NCI-H510A treated with DMSO at 0.1 percent for 48 hours (cell line): ENCODE measurements at regions not wholly inside any gene's neighbourhood (a gene's known extent, or its start where the extent isn't known, plus 50 kb on each side); places are given as distances from the start of the nearest gene placed in this dataset.

Source experiments
- DNase-seq: peaks from one replicate; lab custom pipeline; 2025; lab: John Stamatoyannopoulos, UW

- DNase-seq = no peak
Observed at GRCh38 chr6:6783721-6784120, 195.2 kb downstream of the LY86 start.

GRCh38 chr6:6784514-6785162, 196.1 kb downstream of the LY86 start:
- DNase-seq = no peak

GRCh38 chr6:6785163-6785521, 196.6 kb downstream of the LY86 start:
- DNase-seq = no peak

- no peak for DNase-seq
Observed at GRCh38 chr6:6788394-6789032, 200.0 kb downstream of the LY86 start.

GRCh38 chr6:6790393-6790792, 201.9 kb downstream of the LY86 start:
- DNase-seq = no peak

GRCh38 chr6:6790891-6791290, 202.4 kb downstream of the LY86 start:
- no peak for DNase-seq

GRCh38 chr6:6793388-6794250, 205.1 kb downstream of the LY86 start:
- DNase-seq = no peak

GRCh38 chr6:6795393-6795792, 206.9 kb downstream of the LY86 start:
- no peak for DNase-seq

- no peak for DNase-seq
Observed at GRCh38 chr6:6796818-6797217, 208.3 kb downstream of the LY86 start.

- DNase-seq = no peak
Observed at GRCh38 chr6:6798448-6798860, 209.9 kb downstream of the LY86 start.

GRCh38 chr6:6801005-6801335, 212.4 kb downstream of the LY86 start:
- no peak for DNase-seq

GRCh38 chr6:6801635-6802218, 213.2 kb downstream of the LY86 start:
- DNase-seq = no peak

GRCh38 chr6:6803180-6803977, 214.9 kb downstream of the LY86 start:
- DNase-seq = peak; percentile 11

- DNase-seq = no peak
Observed at GRCh38 chr6:6804843-6805615, 216.5 kb downstream of the LY86 start.

- DNase-seq = no peak
Observed at GRCh38 chr6:6806844-6807518, 218.5 kb downstream of the LY86 start.

GRCh38 chr6:6808343-6808742, 219.8 kb downstream of the LY86 start:
- no peak for DNase-seq

- no peak for DNase-seq
Observed at GRCh38 chr6:6808915-6809314, 220.4 kb downstream of the LY86 start.

GRCh38 chr6:6810727-6811126, 222.2 kb downstream of the LY86 start:
- peak; percentile 45 for DNase-seq

- peak; percentile 88 for DNase-seq
Observed at GRCh38 chr6:6811128-6812009, 222.8 kb downstream of the LY86 start.

- no peak for DNase-seq
Observed at GRCh38 chr6:6812427-6812826, 223.9 kb downstream of the LY86 start.
